ENCODE measurements at regions not wholly inside any gene's neighbourhood (a gene's known extent, or its start where the extent isn't known, plus 50 kb on each side); places are given as distances from the start of the nearest gene placed in this dataset.
"Not testable (repeated sequence)": the region's sequence is repeated elsewhere in the genome, so short reads cannot be mapped to it uniquely, and the experiment has no call there.

- DNase-seq: no peak
Observed at GRCh38 chr13:88257706-88258105, 586.5 kb downstream of the SLITRK5 start.

- no peak for DNase-seq
Observed at GRCh38 chr13:88263808-88264207, 592.6 kb downstream of the SLITRK5 start.

DNA sequence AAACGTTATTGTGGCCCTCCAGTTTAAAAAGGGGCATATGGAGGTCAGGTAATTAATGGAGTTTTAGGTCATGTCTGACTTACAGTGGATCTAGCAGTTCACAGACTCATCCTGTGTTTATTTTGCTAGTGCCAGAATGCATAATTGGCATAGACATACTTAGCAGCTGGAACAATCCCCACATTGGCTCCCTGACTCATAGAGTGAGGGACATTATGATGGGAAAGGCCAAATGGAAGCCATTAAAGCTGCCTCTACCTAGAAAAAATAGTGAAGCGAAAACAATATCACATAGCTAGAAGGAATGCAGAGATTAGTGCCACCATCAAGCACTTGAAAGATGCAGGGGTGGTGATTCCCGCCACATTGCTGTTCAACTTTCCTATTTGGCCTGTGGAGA lies 610.7 kb downstream of the SLITRK5 start:
- DNase-seq: no peak

GRCh38 chr13:88285329-88285728 lies 614.2 kb downstream of the SLITRK5 start:
- DNase-seq: no peak

- no peak for DNase-seq
Observed at GRCh38 chr13:88288326-88288725, 617.2 kb downstream of the SLITRK5 start.

- not testable (repeated sequence) for DNase-seq
Observed at GRCh38 chr13:88291731-88292130, 620.6 kb downstream of the SLITRK5 start.

DNA sequence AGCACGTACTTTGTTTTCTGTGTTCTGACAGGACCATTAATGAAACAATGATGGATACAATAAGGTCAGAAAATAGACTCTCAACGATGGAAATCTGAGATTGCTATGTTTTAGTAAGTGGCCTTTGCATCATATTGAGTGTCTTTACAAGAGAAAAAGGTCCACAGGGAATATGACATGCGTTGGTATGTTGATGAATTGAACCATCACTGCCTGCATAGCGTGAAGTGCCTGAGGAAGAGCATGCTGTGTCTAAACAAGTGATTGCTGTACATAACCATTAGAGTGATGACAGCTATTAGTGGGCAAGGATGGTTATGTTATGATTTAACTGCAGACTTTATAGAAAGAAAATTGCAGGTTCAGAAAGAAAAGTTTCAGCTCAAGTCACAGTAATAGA lies 623.2 kb downstream of the SLITRK5 start:
- DNase-seq: no peak

- DNase-seq: no peak
Observed at GRCh38 chr13:88303157-88303556, 632.0 kb downstream of the SLITRK5 start.

DNA sequence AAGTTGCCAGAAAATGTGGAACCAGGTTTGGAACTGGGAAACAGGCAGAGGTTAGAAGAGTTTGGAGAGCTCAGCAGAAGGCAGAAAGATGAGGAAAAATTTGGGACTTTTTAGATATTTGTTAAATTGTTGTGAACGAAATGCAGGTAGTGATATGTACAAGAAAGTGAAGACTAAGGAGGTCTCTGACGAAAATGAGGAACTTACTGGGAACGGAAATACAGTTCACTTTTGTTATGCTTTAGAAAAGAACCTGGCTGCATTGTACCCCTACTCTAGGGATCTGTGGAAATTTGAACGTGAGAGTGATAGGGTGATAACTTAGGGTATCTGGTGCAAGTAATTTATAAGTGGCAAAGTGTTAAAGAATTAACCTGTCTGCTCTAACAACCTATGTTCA lies 632.4 kb downstream of the SLITRK5 start:
- no peak for DNase-seq

GRCh38 chr13:88314496-88314895 lies 643.3 kb downstream of the SLITRK5 start:
- DNase-seq: no peak

- no peak for DNase-seq
Observed at GRCh38 chr13:88329066-88329465, 657.9 kb downstream of the SLITRK5 start.

GRCh38 chr13:88339271-88339741 lies 668.1 kb downstream of the SLITRK5 start:
- no peak for DNase-seq

- no peak for DNase-seq
Observed at GRCh38 chr13:88345171-88345847, 674.1 kb downstream of the SLITRK5 start.

DNA sequence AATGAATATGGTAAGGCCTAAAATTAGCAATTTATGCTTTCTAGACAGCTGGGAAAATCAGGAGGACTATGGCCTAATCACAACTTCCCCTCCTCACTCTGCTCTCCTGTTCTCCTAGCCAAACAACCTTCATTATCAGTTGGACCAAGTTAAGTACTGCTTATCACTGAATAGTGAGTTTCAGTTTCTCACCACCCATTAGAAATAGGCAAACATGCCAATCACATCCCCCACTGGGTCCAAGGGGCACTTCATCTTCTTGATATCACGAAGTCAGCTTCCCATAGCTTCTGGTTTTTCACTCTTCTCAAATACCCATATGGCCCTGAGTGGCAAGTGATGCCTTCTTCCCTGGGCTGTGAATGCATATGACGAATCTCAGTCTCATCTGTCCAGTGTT lies 689.6 kb downstream of the SLITRK5 start:
- DNase-seq: no peak

- no peak for DNase-seq
Observed at GRCh38 chr13:88369866-88370265, 698.7 kb downstream of the SLITRK5 start.

DNA sequence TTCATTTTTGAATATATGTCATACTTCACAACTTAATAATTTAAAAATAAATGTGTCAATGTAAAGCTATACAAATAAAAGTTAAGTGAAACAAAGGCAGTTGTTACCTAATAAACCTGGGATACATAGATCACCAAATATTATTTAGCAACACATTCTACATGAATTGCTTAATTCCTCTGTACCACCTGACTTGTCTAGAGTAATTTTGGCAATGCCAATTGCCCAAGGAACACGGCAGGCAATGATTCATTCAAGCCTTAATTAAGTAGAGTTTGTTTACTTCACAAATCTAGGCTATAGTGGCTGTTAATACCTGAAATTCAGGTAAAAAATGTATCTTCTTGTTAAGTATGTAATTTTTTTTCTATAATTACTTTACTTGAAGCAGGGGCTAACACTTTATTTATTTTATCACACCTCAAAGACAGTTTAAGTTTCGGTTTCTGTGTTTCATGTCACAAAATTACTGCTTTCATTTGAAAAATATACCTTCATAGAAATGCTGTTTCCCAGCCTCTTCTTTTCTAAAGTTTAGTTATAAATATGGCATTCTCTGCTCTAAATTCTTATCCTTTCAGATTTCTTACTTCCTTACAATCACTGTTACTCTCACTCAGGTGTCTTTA lies 705.7 kb downstream of the SLITRK5 start:
- no peak for DNase-seq

- no peak for DNase-seq
Observed at GRCh38 chr13:88377852-88378251, 706.7 kb downstream of the SLITRK5 start.

DNA sequence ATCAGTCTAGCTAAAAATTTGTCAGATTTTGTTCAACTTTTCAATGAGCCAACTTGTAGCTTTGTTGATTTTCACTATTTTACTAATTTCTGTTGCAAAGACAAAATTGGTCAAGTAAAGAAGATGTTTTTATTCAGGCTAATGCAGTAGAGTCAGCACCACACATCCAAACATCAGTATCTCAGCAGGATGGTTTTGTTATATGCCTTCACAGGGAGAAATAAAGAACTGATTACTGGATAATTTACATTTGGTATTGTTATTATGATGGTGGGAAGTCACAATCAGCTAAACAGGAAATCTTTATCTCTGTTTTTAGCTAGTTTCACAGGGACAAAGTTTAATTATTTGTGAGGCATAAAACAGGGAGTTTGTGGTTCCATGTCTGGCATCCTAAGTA lies 713.4 kb downstream of the SLITRK5 start:
- no peak for DNase-seq

DNA sequence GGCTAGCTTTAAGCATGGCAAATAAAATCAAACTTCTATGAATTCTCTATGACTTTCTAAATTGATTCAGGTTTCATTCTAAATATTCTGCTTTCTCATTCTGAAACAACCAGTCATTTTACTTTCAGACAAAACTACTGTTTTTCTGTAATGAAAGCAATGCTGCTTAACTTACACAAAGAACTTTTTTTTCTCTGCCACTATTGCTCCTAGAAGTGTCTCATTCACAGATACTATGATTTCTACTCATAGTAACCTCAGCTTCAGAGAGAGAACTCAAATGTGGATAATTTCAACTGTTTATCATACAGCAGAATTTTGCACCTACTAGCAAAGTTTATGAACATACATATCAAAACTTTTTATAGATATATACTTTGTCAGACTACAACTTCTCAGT lies 724.6 kb downstream of the SLITRK5 start:
- no peak for DNase-seq

GRCh38 chr13:88411696-88412095 lies 740.5 kb downstream of the SLITRK5 start:
- no peak for DNase-seq

DNA sequence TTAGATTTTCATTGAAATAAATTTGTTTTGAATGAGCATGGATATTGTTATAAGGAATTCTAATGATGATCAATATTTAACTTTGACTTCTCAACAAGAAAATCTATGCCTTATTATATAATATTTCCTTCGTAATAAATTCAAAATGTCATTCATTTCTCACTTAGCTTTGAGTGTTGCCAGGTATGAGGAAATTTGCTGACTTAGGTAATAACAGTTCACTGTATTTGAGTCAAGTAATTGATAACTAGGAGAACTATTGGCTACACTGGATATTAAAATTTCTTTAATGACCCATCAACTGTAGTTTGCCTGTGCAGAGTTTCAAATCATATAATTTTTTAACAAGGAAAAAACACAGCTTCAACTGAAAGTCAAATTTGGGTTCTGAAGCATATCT lies 746.6 kb downstream of the SLITRK5 start:
- DNase-seq: no peak

DNA sequence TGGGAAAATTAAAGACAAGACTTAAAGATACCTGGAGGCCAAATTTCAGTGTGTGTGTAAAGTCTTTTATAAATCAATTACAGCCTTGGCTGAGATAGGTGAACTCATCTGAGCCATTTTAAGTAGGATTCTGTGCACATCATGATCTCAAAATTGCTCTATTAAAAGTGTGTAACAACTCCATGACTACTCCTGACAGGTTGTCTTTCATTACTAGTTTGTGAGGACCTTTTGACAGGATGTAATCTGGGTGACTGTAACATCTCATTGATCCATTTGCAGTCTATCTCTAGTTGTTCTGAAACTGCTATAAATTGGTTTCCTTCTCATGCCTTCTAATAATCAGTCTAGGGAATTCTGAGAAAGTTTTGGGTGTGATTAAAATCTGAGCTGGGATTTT lies 753.3 kb downstream of the SLITRK5 start:
- no peak for DNase-seq

- DNase-seq: no peak
Observed at GRCh38 chr13:88426661-88427060, 755.5 kb downstream of the SLITRK5 start.

GRCh38 chr13:88429862-88430261 lies 758.7 kb downstream of the SLITRK5 start:
- DNase-seq: no peak

DNA sequence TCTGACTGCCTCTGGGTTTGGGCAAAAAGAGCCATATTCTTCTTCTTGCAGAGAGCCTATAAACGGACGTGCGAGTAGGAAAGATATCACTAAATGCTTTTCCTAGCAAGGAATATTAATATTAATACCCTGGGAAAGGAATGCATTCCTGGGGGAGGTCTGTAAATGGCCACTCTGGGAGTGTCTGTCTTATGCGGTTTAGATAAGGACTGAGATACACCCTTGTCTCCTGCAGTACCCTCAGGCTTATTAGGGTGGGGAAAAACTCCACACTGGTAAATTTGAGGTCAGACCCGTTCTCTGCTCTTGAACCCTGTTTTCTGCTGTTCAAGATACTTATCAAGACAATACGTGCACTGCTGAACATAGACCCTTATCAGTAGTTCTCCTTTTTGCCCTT lies 763.8 kb downstream of the SLITRK5 start:
- DNase-seq: no peak
